ENCODE measurements at regions not wholly inside any gene's neighbourhood (a gene's known extent, or its start where the extent isn't known, plus 50 kb on each side); places are given as distances from the start of the nearest gene placed in this dataset.
"Not testable (repeated sequence)": the region's sequence is repeated elsewhere in the genome, so short reads cannot be mapped to it uniquely, and the experiment has no call there.

DNA sequence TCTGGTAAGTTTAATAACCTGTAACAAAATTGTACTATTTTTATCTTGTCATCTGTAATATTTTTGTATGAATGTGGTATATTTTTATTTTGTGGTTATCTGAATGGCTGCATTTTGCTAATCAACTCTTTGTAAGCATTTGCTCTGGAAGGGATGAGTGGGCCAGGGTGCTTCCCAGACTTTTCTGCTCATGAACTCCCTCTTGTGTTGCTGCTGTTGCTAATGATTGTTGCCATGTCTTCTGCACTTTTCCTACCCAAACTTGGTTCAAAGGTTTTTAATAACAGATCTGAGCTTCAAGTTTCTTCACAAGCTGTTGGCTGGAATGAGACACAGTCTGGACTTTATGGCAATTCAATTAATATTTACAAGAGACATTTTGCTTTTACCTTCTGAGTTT is 1005.7 kb downstream of the HACE1 start:
- DNase-seq (ENCODE audit: low spot score): no peak
- TF ChIP-seq CTCF (IDR thresholded peaks at IDR 0.05; ENCODE audit: extremely low read depth, missing control alignments): no peak

DNA sequence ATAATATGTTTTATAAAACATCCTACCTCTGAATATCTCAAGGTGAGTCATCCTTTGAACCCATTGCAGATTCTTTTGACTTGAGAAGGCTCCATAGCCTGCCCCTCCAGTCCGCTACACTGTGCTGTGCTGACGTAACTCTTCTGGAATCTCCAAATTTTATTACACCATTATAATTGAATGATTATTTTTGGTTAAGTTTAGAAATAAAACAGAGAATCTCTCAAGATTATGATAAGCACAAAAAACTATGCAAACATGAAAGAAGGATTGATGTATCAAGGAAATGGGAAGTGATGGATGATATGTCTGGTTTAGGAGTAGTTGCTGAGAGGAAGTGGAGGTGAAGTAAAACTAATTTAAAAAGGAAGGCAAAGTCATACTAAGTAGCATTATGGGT is 1021.3 kb downstream of the HACE1 start:
- no peak for TF ChIP-seq CTCF (IDR thresholded peaks at IDR 0.05; ENCODE audit: extremely low read depth, missing control alignments)
- DNase-seq (ENCODE audit: low spot score): no peak

DNA sequence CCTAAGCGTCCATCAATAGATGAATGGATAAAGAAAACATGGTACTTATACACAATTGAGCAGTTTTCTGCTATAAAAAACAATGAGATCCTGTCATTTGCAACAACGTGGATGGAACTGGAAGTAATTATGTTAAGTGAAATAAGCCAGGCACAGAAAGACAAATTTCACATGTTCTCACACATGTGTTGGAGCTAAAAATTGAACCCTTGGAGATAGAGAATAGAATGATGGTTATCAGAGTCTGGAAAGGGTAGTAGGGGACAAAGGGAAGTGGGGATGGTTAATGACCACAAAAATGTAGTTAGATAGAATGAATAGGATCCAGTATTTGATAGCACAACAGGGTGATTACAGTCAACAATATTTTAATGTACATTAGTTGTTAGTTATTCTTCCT is 1033.5 kb downstream of the HACE1 start:
- no peak for DNase-seq (ENCODE audit: low spot score)
- no peak for TF ChIP-seq CTCF (IDR thresholded peaks at IDR 0.05; ENCODE audit: extremely low read depth, missing control alignments)

- no peak for TF ChIP-seq CTCF (IDR thresholded peaks at IDR 0.05; ENCODE audit: extremely low read depth, missing control alignments)
- no peak for DNase-seq (ENCODE audit: low spot score)
Measured at GRCh38 chr6:103820148-103820547, 1039.6 kb downstream of the HACE1 start.

GRCh38 chr6:103819509-103819908 is 1040.2 kb downstream of the HACE1 start:
- TF ChIP-seq CTCF (IDR thresholded peaks at IDR 0.05; ENCODE audit: extremely low read depth, missing control alignments): no peak
- no peak for DNase-seq (ENCODE audit: low spot score)

DNA sequence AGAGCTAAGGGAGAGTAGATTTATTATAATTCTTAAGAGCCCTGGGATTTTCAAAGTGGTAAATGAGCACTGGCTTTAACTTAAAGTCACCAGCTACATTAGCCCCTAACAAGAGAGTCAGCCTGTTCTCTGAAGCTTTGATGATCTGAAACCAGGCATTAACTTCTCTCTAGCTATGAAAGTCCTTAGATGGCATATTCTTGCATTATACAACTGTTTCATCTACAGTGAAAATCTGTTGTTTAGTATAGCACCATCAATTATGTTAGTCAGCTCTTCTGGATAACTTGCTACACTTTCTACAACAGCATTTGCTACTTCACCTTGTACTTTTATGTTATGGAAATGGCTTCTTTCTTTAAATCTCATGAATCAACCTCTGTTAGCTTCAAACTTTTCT is 1046.7 kb downstream of the HACE1 start:
- no peak for TF ChIP-seq CTCF (IDR thresholded peaks at IDR 0.05; ENCODE audit: extremely low read depth, missing control alignments)
- DNase-seq (ENCODE audit: low spot score): no peak

- not testable (repeated sequence) for DNase-seq (ENCODE audit: low spot score)
Measured at GRCh38 chr6:103801901-103802479, 1057.7 kb downstream of the HACE1 start.

DNA sequence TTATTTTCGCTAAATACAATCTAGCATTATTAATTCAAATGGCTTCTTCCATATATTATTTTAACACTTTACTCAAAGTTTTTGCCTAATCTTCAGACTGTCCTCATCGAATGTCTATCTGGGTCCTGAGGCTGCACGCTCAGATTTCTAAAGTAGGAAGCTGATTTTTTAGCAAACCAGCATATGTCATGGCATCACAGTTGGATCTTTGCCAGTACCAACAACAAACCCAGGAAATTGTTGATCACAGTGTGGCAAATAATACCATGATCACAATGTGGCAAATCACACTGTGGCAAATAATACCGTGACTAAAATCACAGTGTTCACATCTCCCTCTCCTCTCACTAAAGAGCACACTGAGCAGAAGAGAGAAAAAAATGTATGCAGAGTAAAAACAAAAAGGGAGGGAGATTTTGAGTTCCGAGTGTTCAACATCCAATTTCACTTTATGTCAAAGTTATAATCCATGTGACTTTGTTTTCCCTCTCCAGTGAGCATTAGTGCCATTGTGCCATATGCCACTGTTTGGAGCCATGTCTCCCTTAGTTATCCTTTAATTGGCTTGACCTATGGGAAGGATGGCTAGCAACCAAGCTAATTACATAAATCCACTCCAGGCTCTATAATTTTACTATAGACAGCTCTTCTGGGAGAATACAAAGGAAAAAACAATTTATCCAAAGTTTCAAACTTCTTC is 1059.6 kb downstream of the HACE1 start:
- DNase-seq (ENCODE audit: low spot score): no peak
- no peak for TF ChIP-seq CTCF (IDR thresholded peaks at IDR 0.05; ENCODE audit: extremely low read depth, missing control alignments)
